GM23338 (cell line): ENCODE measurements at regions not wholly inside any gene's neighbourhood (a gene's known extent, or its start where the extent isn't known, plus 50 kb on each side); places are given as distances from the start of the nearest gene placed in this dataset.
A peak's percentile ranks its signal among the peaks of the same experiment; 100 is the strongest.

Experiments used
- ATAC-seq: fragments of 200-7000 bp; cut with Tn5 transposase; 3 replicates; pipeline ENCODE4 v1.9.1; 2020
- DNase-seq: peaks from one replicate; pipeline ENCODE4 v3.0.0-alpha.2; 2015; ENCODE audit warnings: low spot score
- H2AFZ ChIP-seq: fragments of 200-600 bp; sonication (generic); 2 replicates; pipeline ENCODE4 v1.8.0; 2016; ENCODE audit warnings: antibody characterized with exemption, mild to moderate bottlenecking, moderate library complexity
- H3F3A ChIP-seq: fragments of 200-600 bp; sonication (generic); replicated peaks from 2 replicates; pipeline ENCODE4 v1.8.0; 2017; ENCODE audit warnings: antibody characterized with exemption, mixed run types, low read depth
- H3K27ac ChIP-seq: fragments of 200-600 bp; sonication (generic); 2 replicates; pipeline ENCODE4 v1.6.1; 2016; ENCODE audit warnings: low read depth
- H3K27me3 ChIP-seq: fragments of 200-600 bp; sonication (generic); 2 replicates; pipeline ENCODE4 v1.8.0; 2016; ENCODE audit warnings: mild to moderate bottlenecking, mixed run types, moderate library complexity; ENCODE audit not compliant: insufficient read depth
- H3K36me3 ChIP-seq: fragments of 200-600 bp; sonication (generic); 2 replicates; pipeline ENCODE4 v1.8.0; 2016; ENCODE audit warnings: mild to moderate bottlenecking; ENCODE audit not compliant: insufficient read depth
- H3K4me1 ChIP-seq: fragments of 200-600 bp; sonication (generic); 2 replicates; pipeline ENCODE4 v1.8.0; 2016; ENCODE audit warnings: mild to moderate bottlenecking, moderate library complexity; ENCODE audit not compliant: insufficient read depth
- H3K4me2 ChIP-seq: fragments of 200-600 bp; sonication (generic); 2 replicates; pipeline ENCODE4 v1.7.1; 2017; ENCODE audit warnings: mixed run types
- H3K4me3 ChIP-seq: fragments of 200-600 bp; sonication (generic); 2 replicates; pipeline ENCODE4 v1.6.1; 2016; ENCODE audit warnings: mixed run types
- H3K79me2 ChIP-seq: fragments of 200-600 bp; sonication (generic); replicated peaks from 2 replicates; pipeline ENCODE4 v1.8.0; 2017; ENCODE audit warnings: mild to moderate bottlenecking; ENCODE audit not compliant: insufficient read depth
- H3K9me2 ChIP-seq: fragments of 200-600 bp; sonication (generic); 2 replicates; pipeline ENCODE4 v1.8.0; 2017; ENCODE audit not compliant: insufficient read depth
- H4K20me1 ChIP-seq: fragments of 200-600 bp; sonication (generic); replicated peaks from 2 replicates; pipeline ENCODE4 v1.8.0; 2017; ENCODE audit warnings: mild to moderate bottlenecking; ENCODE audit not compliant: insufficient read depth
- H3K27ac Mint-ChIP-seq: 2 replicates; pipeline ENCODE4 v1.8.0; 2020; ENCODE audit warnings: inconsistent platforms, mild to moderate bottlenecking, moderate library complexity, mixed read lengths
- H3K27me3 Mint-ChIP-seq: 3 replicates; pipeline ENCODE4 v1.8.0; 2022; ENCODE audit warnings: low read depth, mild to moderate bottlenecking, moderate library complexity, mixed read lengths, inconsistent platforms; ENCODE audit not compliant: insufficient read depth, poor library complexity
- H3K36me3 Mint-ChIP-seq: 3 replicates; pipeline ENCODE4 v1.8.0; 2021; ENCODE audit warnings: low read depth, mild to moderate bottlenecking, inconsistent platforms, moderate library complexity, mixed read lengths
- H3K4me1 Mint-ChIP-seq: 3 replicates; pipeline ENCODE4 v1.8.0; 2020; ENCODE audit warnings: mild to moderate bottlenecking, inconsistent platforms, mixed read lengths
- H3K4me3 Mint-ChIP-seq: 3 replicates; pipeline ENCODE4 v1.8.0; 2021; ENCODE audit warnings: moderate library complexity, mild to moderate bottlenecking, inconsistent platforms, mixed read lengths
- H3K9me3 Mint-ChIP-seq: 3 replicates; pipeline ENCODE4 v1.8.0; 2020; ENCODE audit warnings: moderate library complexity, mild to moderate bottlenecking, inconsistent platforms, mixed read lengths
- CREB1 ChIP-seq: fragments of 250-450 bp; sonication (Bioruptor Pico); IDR thresholded peaks from 2 replicates; pipeline ENCODE4 v1.5.0; 2020; ENCODE audit warnings: low read depth, mild to moderate bottlenecking, moderate library complexity
- CTCF ChIP-seq, 2 experiments: fragments of 200-600 bp in 1 of 2; sonication (generic) in 1 of 2; conservative IDR thresholded peaks; 2 replicates each; pipeline versions ENCODE4 v1.5.1 to v1.6.1; 2016 to 2017; ENCODE audit warnings: antibody characterized with exemption in 2 of 2, low read depth in 2 of 2, mild to moderate bottlenecking in 2 of 2, moderate library complexity in 1 of 2
- ETS1 ChIP-seq: IDR thresholded peaks from 2 replicates; pipeline ENCODE4 v1.6.1; 2016; ENCODE audit warnings: antibody characterized with exemption
- EZH2 ChIP-seq: fragments of 200-600 bp; sonication (generic); IDR thresholded peaks from one replicate; pipeline ENCODE4 v1.8.0; 2017; ENCODE audit warnings: antibody characterized with exemption, mild to moderate bottlenecking, low read depth; ENCODE audit not compliant: unreplicated experiment
- EZH2phosphoT487 ChIP-seq: fragments of 200-600 bp; sonication (generic); IDR thresholded peaks from one replicate; pipeline ENCODE4 v1.8.1; 2018; ENCODE audit warnings: antibody characterized with exemption; ENCODE audit not compliant: unreplicated experiment
- JUNB ChIP-seq: IDR thresholded peaks from one replicate; pipeline ENCODE4 v1.6.1; 2016; ENCODE audit warnings: antibody characterized with exemption; ENCODE audit not compliant: unreplicated experiment
- NANOG ChIP-seq: IDR thresholded peaks from 2 replicates; pipeline ENCODE4 v1.6.1; 2016; ENCODE audit warnings: antibody characterized with exemption, borderline replicate concordance
- POLR2AphosphoS5 ChIP-seq: IDR thresholded peaks from 2 replicates; pipeline ENCODE4 v1.6.1; 2016; ENCODE audit warnings: antibody characterized with exemption, low read depth
- REST ChIP-seq: IDR thresholded peaks from one replicate; pipeline ENCODE4 v1.6.1; 2018; ENCODE audit warnings: antibody characterized with exemption; ENCODE audit not compliant: unreplicated experiment
- STAT1 ChIP-seq: IDR thresholded peaks from one replicate; pipeline ENCODE4 v1.6.1; 2016; ENCODE audit warnings: antibody characterized with exemption; ENCODE audit not compliant: unreplicated experiment
- ZNF114 ChIP-seq: fragments of 250-450 bp; sonication (Bioruptor Pico); IDR thresholded peaks from 2 replicates; pipeline ENCODE4 v1.5.0; 2020; ENCODE audit warnings: mild to moderate bottlenecking, moderate library complexity
- ZNF331 ChIP-seq: fragments of 250-450 bp; sonication (Bioruptor Pico); IDR thresholded peaks from 2 replicates; pipeline ENCODE4 v1.5.0; 2020; ENCODE audit warnings: low read depth, mild to moderate bottlenecking, moderate library complexity
- ZNF462 ChIP-seq: fragments of 250-450 bp; sonication (Bioruptor Pico); IDR thresholded peaks from 2 replicates; pipeline ENCODE4 v1.5.0; 2020; ENCODE audit warnings: mild to moderate bottlenecking, moderate library complexity

- Histone ChIP-seq H3K27ac (0 out of 2 replicates have a peak overlapping the region, but pooled peaks have one; percentile 83), H3K4me1 (peaks cover 34% of the 10 kb centered on the region), H2AFZ (no peak overlapping the region), H3K4me2 (peak overlapping the region; percentile 78), H3K27me3 (no peaks in the 10 kb centered on the region), H3K4me3 (no peak overlapping the region), H3F3A (peaks cover 12% of the 10 kb centered on the region; the same call in 1 of the 2 replicates), H4K20me1 (no peaks in the 10 kb centered on the region), H3K79me2 (no peaks in the 10 kb centered on the region), H3K9me2 (no peaks in the 10 kb centered on the region), H3K36me3 (no peaks in the 10 kb centered on the region)
- Mint-ChIP-seq H3K36me3 (peaks cover 6% of the 10 kb centered on the region; the same call in 1 of the 3 replicates), H3K27ac (no peak overlapping the region), H3K9me3 (no peaks in the 10 kb centered on the region; the same call in 2 of the 3 replicates), H3K4me3 (no peak overlapping the region), H3K4me1 (peaks cover 52% of the 10 kb centered on the region), H3K27me3 (peaks cover 16% of the 10 kb centered on the region)
- DNase-seq (peak; percentile 64), ATAC-seq (peak; percentile 65)
- TF ChIP-seq ZNF462 (CRISPR knock-in tag): no peak
- TF ChIP-seq CREB1 (CRISPR knock-in tag): no peak
- TF ChIP-seq ETS1: no peak
- TF ChIP-seq JUNB: no peak
- no peak for TF ChIP-seq NANOG
- TF ChIP-seq CTCF (conservative IDR thresholded peaks at IDR 0.05; ENCODE audit: low read depth in 2 of 2): no peak
- no peak for TF ChIP-seq EZH2
- TF ChIP-seq ZNF331 (CRISPR knock-in tag): no peak
- TF ChIP-seq EZH2phosphoT487: no peak
- no peak for TF ChIP-seq STAT1
- TF ChIP-seq POLR2AphosphoS5: no peak
- no peak for TF ChIP-seq ZNF114
- TF ChIP-seq REST: no peak
Measured at GRCh38 chr17:79213305-79213704, 138.7 kb downstream of the ENGASE start.
